ENCODE measurements at regions not wholly inside any gene's neighbourhood (a gene's known extent, or its start where the extent isn't known, plus 50 kb on each side); places are given as distances from the start of the nearest gene placed in this dataset.

- peaks cover 0 to 2% (median 0%) of the 10 kb centered on the region in 5 donors for H3K36me3 Mint-ChIP-seq
- DNase-seq (peak; percentile 61 to 82 (median 75)), ATAC-seq (peak; percentile 60)
- intact Hi-C loops (cut with micrococcal nuclease): loop anchor here in 1 of 2 donors (1.0 to 2.0 kb wide), 2 partner anchors 9 to 225 kb away; no protein-coding TSS in a partner anchor
- POLR2A ChIA-PET: interaction anchor here (0.8 to 8.4 kb wide), 29 partner anchors 11 to 638 kb away, joined by 3 to 141 read pairs (median 6); partner anchors contain the start of genes ARHGAP11B and KLF13
- Histone ChIP-seq H3K4me3 (ENCODE audit: low read length) (peak overlapping the region; percentile 11), H3K9me3 (ENCODE audit: control insufficient read depth in 2 of 3, low read length in 3 of 3) (no peaks in the 10 kb centered on the region), H3K36me3 (ENCODE audit: control insufficient read depth in 2 of 3, insufficient read depth in 3 of 3, low read length in 3 of 3) (no peaks in the 10 kb centered on the region), H3K27me3 (ENCODE audit: control insufficient read depth in 2 of 2, insufficient read depth in 2 of 2, low read length in 2 of 2) (no peaks in the 10 kb centered on the region), H3K27ac (ENCODE audit: low read depth, low read length) (peak overlapping the region; percentile 81), H3K4me1 (ENCODE audit: control insufficient read depth in 2 of 2, insufficient read depth in 2 of 2, low read length in 2 of 2) (peaks cover 48 to 76% of the 10 kb centered on the region in 2 donors)
- H3K4me1 Mint-ChIP-seq: peaks cover 66 to 96% (median 89%) of the 10 kb centered on the region in 7 donors
- peak overlapping the region; percentile 64 to 95 (median 76) for H3K4me3 Mint-ChIP-seq
- peaks cover 0 to 4% (median 0%) of the 10 kb centered on the region in 11 donors for H3K9me3 Mint-ChIP-seq
- no peaks in the 10 kb centered on the region for H3K27me3 Mint-ChIP-seq
- peak overlapping the region; percentile 94 to 100 (median 96) for H3K27ac Mint-ChIP-seq
- CTCF ChIA-PET: interaction anchor here (0.7 to 5.3 kb wide), 12 partner anchors 24 to 224 kb away, joined by 3 to 32 read pairs (median 4); partner anchors contain the start of gene KLF13
Measured at GRCh38 chr15:31263751-31264558, 62.7 kb upstream of the KLF13 start.

GRCh38 chr15:31264559-31265089 is 62.0 kb upstream of the KLF13 start:
- DNase-seq (peak in 2 of 9 donors; percentile 5 to 20), ATAC-seq (no peak)
- Mint-ChIP-seq H3K36me3 (peaks cover 0 to 2% (median 0%) of the 10 kb centered on the region in 5 donors), H3K4me3 (peak overlapping the region; percentile 60 to 95 (median 70)), H3K4me1 (peaks cover 60 to 96% (median 89%) of the 10 kb centered on the region in 7 donors), H3K27me3 (no peaks in the 10 kb centered on the region), H3K9me3 (peaks cover 0 to 4% (median 0%) of the 10 kb centered on the region in 11 donors), H3K27ac (peak overlapping the region; percentile 94 to 100 (median 96))
- Histone ChIP-seq H3K4me1 (ENCODE audit: control insufficient read depth in 2 of 2, insufficient read depth in 2 of 2, low read length in 2 of 2) (peaks cover 48 to 82% of the 10 kb centered on the region in 2 donors), H3K27ac (ENCODE audit: low read depth, low read length) (peak overlapping the region; percentile 81), H3K4me3 (ENCODE audit: low read length) (peak overlapping the region; percentile 11), H3K9me3 (ENCODE audit: control insufficient read depth in 2 of 3, low read length in 3 of 3) (no peaks in the 10 kb centered on the region), H3K27me3 (ENCODE audit: control insufficient read depth in 2 of 2, insufficient read depth in 2 of 2, low read length in 2 of 2) (no peaks in the 10 kb centered on the region), H3K36me3 (ENCODE audit: control insufficient read depth in 2 of 3, insufficient read depth in 3 of 3, low read length in 3 of 3) (no peaks in the 10 kb centered on the region)
- ChIA-PET POLR2A (interaction anchor here (0.8 to 8.4 kb wide), 33 partner anchors 11 to 639 kb away, joined by 3 to 141 read pairs (median 5); partner anchors contain the start of genes ARHGAP11B and KLF13), CTCF (interaction anchor here (0.9 to 5.3 kb wide), 8 partner anchors 25 to 224 kb away, joined by 3 to 32 read pairs (median 6); partner anchors contain the start of gene KLF13)
- intact Hi-C loops (cut with micrococcal nuclease): loop anchor here (1.0 to 5.0 kb wide), 3 partner anchors 9 to 224 kb away; no protein-coding TSS in a partner anchor

DNA sequence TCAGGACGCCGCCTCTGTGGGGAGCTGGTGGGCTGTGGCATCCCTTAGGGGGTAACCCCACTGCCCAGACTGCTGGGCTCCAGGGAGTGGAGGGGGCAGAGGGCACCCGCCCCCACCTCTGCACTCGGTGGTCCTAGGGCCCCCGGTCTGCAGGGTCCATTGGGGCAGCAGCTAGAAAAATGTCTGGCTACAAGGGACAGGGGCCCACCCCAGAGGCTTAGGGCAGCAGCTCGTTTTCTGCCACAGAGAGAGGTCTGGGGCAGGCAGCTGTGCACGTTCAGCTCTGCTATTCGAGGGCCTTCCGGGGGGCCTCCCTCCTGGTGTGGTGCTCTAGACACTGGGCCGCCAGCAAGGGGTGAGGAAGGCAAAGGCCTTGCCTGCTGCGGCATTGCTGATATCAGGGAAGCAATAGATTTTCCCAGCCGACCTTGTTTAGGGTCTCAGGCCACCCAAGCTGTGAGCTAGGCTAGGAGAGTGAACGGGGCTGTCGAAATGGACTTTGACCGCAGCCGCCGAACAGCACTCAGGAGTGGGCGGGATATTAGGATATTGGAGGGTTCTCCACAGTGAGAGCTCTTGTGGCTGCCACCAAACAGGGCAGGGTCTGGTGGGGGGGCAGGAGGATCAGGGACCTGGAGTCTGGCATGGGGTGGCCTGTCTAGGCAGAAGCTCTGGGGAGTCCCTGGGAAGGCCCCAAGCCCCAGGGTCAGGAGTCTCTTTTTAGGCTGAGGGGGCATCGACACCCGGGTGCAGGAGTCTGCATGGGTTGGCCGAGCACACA is 61.4 kb upstream of the KLF13 start:
- peaks cover 0 to 4% (median 0%) of the 10 kb centered on the region in 11 donors for H3K9me3 Mint-ChIP-seq
- Histone ChIP-seq H3K4me1 (ENCODE audit: control insufficient read depth in 2 of 2, insufficient read depth in 2 of 2, low read length in 2 of 2) (peaks cover 48 to 82% of the 10 kb centered on the region in 2 donors), H3K9me3 (ENCODE audit: control insufficient read depth in 2 of 3, low read length in 3 of 3) (no peaks in the 10 kb centered on the region), H3K27ac (ENCODE audit: low read depth, low read length) (peak overlapping the region; percentile 81), H3K4me3 (ENCODE audit: low read length) (peak overlapping the region; percentile 22), H3K27me3 (ENCODE audit: control insufficient read depth in 2 of 2, insufficient read depth in 2 of 2, low read length in 2 of 2) (no peaks in the 10 kb centered on the region), H3K36me3 (ENCODE audit: control insufficient read depth in 2 of 3, insufficient read depth in 3 of 3, low read length in 3 of 3) (no peaks in the 10 kb centered on the region)
- peak overlapping the region; percentile 16 to 95 (median 76) for H3K4me3 Mint-ChIP-seq
- POLR2A ChIA-PET: interaction anchor here (0.8 to 8.4 kb wide), 28 partner anchors 10 to 219 kb away, joined by 3 to 141 read pairs (median 5); partner anchors contain the start of gene KLF13
- peak overlapping the region; percentile 94 to 100 (median 96) for H3K27ac Mint-ChIP-seq
- H3K27me3 Mint-ChIP-seq: no peaks in the 10 kb centered on the region
- intact Hi-C loops (cut with micrococcal nuclease): loop anchor here (2.0 to 5.0 kb wide), 2 partner anchors 42 to 224 kb away; no protein-coding TSS in a partner anchor
- peaks cover 61 to 99% (median 94%) of the 10 kb centered on the region in 7 donors for H3K4me1 Mint-ChIP-seq
- CTCF ChIA-PET: interaction anchor here (1.1 to 5.3 kb wide), 7 partner anchors 26 to 223 kb away, joined by 3 to 32 read pairs (median 6); partner anchors contain the start of gene KLF13
- DNase-seq: peak in 2 of 9 donors; percentile 7 to 25
- peaks cover 0 to 3% (median 0%) of the 10 kb centered on the region in 5 donors for H3K36me3 Mint-ChIP-seq
- ATAC-seq: no peak

DNA sequence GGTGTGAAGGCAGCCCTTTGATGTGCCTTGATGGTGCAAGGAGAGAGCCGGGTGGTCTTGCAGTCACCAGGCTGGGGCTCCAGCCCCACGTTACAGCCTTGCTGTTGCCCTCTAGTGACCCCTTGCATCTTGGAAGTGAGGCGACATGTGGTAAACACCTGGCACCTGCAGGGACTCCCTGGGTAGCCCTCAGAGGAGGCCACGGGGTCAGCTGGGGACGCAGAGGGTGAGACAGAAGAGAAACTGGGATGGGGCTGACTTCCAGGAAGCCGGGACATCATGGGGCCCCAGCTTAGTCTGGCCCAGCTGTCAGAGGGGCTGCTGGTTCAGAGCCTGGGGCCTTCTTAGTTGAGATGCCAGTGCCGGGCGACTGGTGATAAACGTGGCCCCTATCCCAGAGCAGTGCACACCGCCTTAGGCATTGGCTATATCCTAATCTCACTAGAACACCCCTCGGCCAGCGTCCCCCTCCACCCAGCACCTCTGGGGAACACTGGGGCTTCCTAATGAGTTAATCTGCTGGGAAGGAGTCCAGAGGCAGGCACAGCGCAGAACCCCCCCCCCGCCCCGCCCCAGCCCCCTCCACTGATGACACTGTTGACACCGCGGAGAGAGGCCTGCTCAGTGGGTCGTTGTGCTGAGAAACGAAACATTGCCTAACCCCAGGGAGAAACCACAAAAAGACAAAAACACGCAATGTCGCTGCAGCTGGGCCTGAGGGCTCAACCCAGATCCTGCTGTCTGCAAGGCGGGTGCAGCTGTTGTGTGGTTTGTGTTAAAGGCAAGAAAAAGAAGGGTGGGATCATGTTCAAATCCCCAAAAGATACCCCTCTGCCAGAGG is 60.5 kb upstream of the KLF13 start:
- no peaks in the 10 kb centered on the region for H3K9me3 ChIP-seq (ENCODE audit: control insufficient read depth in 2 of 3, low read length in 3 of 3)
- no peaks in the 10 kb centered on the region for H3K36me3 ChIP-seq (ENCODE audit: control insufficient read depth in 2 of 3, insufficient read depth in 3 of 3, low read length in 3 of 3)
- DNase-seq (peak; percentile 43 to 90 (median 86)), ATAC-seq (peak; percentile 84)
- Mint-ChIP-seq H3K36me3 (peaks cover 0 to 3% (median 0%) of the 10 kb centered on the region in 5 donors), H3K9me3 (peaks cover 0 to 4% (median 0%) of the 10 kb centered on the region in 11 donors), H3K27ac (peak overlapping the region; percentile 94 to 100 (median 96)), H3K27me3 (no peaks in the 10 kb centered on the region), H3K4me3 (peak overlapping the region; percentile 71 to 95 (median 78)), H3K4me1 (peaks cover 62 to 99% (median 96%) of the 10 kb centered on the region in 7 donors)
- peak overlapping the region; percentile 81 for H3K27ac ChIP-seq (ENCODE audit: low read depth, low read length)
- H3K4me1 ChIP-seq (ENCODE audit: control insufficient read depth in 2 of 2, insufficient read depth in 2 of 2, low read length in 2 of 2): peaks cover 48 to 88% of the 10 kb centered on the region in 2 donors
- POLR2A ChIA-PET: interaction anchor here (0.7 to 8.4 kb wide), 25 partner anchors 11 to 169 kb away, joined by 3 to 141 read pairs (median 4); partner anchors contain the start of gene KLF13
- intact Hi-C loops (cut with micrococcal nuclease): loop anchor here (1.0 to 5.0 kb wide), 12 partner anchors 23 to 223 kb away; partner anchors contain the start of gene KLF13 (in 1 of the 2)
- H3K27me3 ChIP-seq (ENCODE audit: control insufficient read depth in 2 of 2, insufficient read depth in 2 of 2, low read length in 2 of 2): no peaks in the 10 kb centered on the region
- peak overlapping the region; percentile 24 for H3K4me3 ChIP-seq (ENCODE audit: low read length)
- CTCF ChIA-PET: interaction anchor here (0.6 to 5.3 kb wide), 9 partner anchors 22 to 222 kb away, joined by 3 to 32 read pairs (median 5); partner anchors contain the start of gene KLF13

DNA sequence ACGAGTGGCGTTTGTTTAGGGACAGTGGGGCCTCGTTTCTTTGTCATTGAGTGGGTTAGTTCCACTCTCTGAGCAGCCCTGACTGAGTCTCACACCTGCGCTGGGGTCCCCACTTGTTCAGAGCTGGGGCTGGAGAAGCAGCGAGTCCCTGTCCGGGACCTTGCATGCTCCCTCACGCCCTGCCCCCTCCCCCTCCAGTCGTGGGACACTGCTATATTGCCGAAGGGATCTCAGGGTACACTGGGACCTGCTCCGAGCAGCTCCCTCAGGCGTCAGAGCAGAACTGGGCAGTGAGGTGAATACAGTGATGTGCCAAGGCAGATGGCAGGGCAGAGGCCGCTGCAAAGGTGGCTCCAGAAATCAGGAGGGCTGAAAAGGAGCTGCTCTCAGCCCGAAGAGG is 59.9 kb upstream of the KLF13 start:
- peaks cover 58 to 99% (median 95%) of the 10 kb centered on the region in 7 donors for H3K4me1 Mint-ChIP-seq
- CTCF ChIA-PET: interaction anchor here (0.6 to 3.2 kb wide), 8 partner anchors 21 to 168 kb away, joined by 3 to 16 read pairs (median 4); partner anchors contain the start of gene KLF13
- DNase-seq: no peak
- H3K27ac Mint-ChIP-seq: peak overlapping the region; percentile 94 to 100 (median 96)
- Histone ChIP-seq H3K36me3 (ENCODE audit: control insufficient read depth in 2 of 3, insufficient read depth in 3 of 3, low read length in 3 of 3) (no peaks in the 10 kb centered on the region), H3K9me3 (ENCODE audit: control insufficient read depth in 2 of 3, low read length in 3 of 3) (no peaks in the 10 kb centered on the region), H3K27me3 (ENCODE audit: control insufficient read depth in 2 of 2, insufficient read depth in 2 of 2, low read length in 2 of 2) (no peaks in the 10 kb centered on the region), H3K4me1 (ENCODE audit: control insufficient read depth in 2 of 2, insufficient read depth in 2 of 2, low read length in 2 of 2) (peaks cover 48 to 87% of the 10 kb centered on the region in 2 donors), H3K27ac (ENCODE audit: low read depth, low read length) (peak overlapping the region; percentile 56), H3K4me3 (ENCODE audit: low read length) (peak overlapping the region; percentile 24)
- POLR2A ChIA-PET: interaction anchor here (0.7 to 8.4 kb wide), 22 partner anchors 11 to 169 kb away, joined by 3 to 141 read pairs (median 4); partner anchors contain the start of gene KLF13
- peaks cover 0 to 4% (median 0%) of the 10 kb centered on the region in 11 donors for H3K9me3 Mint-ChIP-seq
- H3K36me3 Mint-ChIP-seq: peaks cover 0 to 3% (median 0%) of the 10 kb centered on the region in 5 donors
- peak; percentile 7 for ATAC-seq
- no peaks in the 10 kb centered on the region for H3K27me3 Mint-ChIP-seq
- intact Hi-C loops (cut with micrococcal nuclease): loop anchor here (1.0 to 5.0 kb wide), 12 partner anchors 22 to 169 kb away; partner anchors contain the start of gene KLF13 (in 1 of the 2)
- H3K4me3 Mint-ChIP-seq: peak overlapping the region; percentile 71 to 95 (median 78)

Data from naive thymus-derived CD4-positive, alpha-beta T cell (primary cell).